ENCODE measurements at regions not wholly inside any gene's neighbourhood (a gene's known extent, or its start where the extent isn't known, plus 50 kb on each side); places are given as distances from the start of the nearest gene placed in this dataset.

DNA sequence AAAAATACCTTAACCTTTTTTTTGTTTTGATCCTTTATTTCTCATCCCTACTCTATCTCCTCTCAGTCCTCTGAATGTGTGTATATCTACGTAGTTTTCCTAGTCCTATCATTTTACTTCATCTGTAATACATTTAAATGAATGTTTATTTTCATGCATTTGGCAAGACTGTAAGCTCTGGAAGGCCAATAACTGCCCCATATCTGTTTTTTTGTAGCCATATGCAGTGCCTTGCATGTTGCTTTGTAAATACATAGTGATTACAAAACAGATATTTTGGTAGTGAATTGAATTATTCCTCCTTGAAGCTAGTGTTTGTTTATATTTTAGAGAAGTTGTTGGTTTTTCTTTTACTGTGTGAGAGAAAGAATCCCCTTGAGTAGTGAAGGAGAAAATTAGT is 450.2 kb downstream of the PCDH18 start:
- in situ Hi-C loops (cut with HindIII; ENCODE audit: low sequenced_read_pairs) = no loop called here

DNA sequence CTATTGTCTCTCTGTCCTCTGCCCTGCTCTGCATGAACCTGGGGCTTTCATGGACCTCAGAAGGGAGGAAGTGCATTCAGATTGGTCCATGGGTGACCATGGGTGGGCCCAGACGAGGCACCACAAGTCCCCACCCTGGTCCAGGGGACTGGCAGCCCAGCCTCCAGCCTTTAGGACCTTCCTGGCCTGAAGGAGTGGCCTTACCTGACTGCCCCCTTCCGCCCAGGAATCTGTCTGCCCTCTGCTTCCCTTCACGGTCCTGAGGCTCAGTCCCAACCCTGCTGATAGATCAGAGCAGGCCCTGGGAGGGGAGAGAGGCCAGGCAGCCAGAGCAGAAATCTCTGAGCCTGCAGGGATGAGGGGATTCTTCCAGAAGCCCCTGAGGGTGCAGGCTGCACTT is 455.4 kb downstream of the PCDH18 start:
- in situ Hi-C loops (cut with HindIII; ENCODE audit: low sequenced_read_pairs) = no loop called here

- in situ Hi-C loops (cut with HindIII; ENCODE audit: low sequenced_read_pairs) = no loop called here
These were observed 456.7 kb downstream of the PCDH18 start for GRCh38 chr4:137075586-137075985.

DNA sequence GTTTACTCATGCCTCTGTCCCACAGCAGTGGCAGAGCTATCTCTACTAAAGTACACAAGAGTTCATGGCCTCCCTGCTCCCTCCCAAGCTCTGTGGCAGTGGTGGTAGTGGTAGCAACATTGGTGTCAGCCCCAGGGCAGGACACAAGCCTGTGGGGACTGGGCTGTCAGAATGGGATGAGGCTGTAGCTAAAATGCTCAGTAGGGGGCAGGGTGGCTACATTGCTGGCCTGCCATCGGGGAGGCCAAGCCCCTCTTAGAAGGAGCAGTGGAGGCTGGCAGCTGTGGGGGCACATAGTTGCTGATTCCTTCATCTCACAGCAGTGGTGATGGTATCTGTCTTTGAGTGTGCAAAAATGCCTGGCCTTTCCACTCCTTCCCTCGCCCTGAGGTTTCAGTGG is 461.7 kb downstream of the PCDH18 start:
- in situ Hi-C loops (cut with HindIII; ENCODE audit: low sequenced_read_pairs) = no loop called here

- in situ Hi-C loops (cut with HindIII; ENCODE audit: low sequenced_read_pairs) = no loop called here
These were observed 462.8 kb downstream of the PCDH18 start for GRCh38 chr4:137069473-137069872.

DNA sequence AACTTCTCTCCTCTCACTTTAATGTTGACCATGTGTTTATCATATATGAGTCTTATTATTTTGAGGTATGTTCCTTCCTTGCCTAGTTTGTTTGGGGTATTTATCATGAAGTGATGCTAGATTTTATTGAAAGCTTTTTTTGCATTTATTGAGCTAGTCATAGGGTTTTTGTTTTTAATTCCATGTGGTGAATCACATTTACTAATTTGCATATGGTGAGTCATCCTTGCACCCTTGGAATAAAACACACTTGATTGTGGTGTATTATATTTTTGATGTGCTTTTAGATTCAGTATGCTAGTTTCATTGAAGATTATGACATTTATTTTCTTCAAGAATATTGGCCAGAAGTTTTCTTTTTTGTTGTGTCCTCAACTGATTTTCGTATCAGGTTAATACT is 464.6 kb downstream of the PCDH18 start:
- in situ Hi-C loops (cut with HindIII; ENCODE audit: low sequenced_read_pairs) = no loop called here

GRCh38 chr4:137065311-137065710 is 467.0 kb downstream of the PCDH18 start:
- in situ Hi-C loops (cut with HindIII; ENCODE audit: low sequenced_read_pairs) = no loop called here

GRCh38 chr4:137063961-137064360 is 468.3 kb downstream of the PCDH18 start:
- in situ Hi-C loops (cut with HindIII; ENCODE audit: low sequenced_read_pairs) = no loop called here

DNA sequence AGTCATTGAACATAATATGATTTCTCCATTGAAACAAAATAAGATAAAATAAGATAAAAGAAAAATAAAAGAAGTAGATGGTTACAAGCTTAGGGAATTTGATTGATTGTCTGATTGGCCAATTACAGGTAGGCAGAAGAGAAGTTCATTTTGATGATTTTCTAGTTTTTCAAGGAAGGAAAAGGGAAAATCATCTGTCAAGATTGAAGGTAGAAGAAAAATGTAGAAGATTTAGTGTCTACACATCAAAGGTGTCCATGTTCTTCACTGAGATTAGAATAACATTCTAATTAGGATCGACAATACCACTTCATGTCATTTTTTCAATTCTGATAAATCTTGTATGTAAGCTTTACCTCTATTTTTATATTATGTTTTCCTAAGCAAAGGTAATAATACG is 489.1 kb downstream of the PCDH18 start:
- in situ Hi-C loops (cut with HindIII; ENCODE audit: low sequenced_read_pairs) = no loop called here

GRCh38 chr4:137039370-137039769 is 492.9 kb downstream of the PCDH18 start:
- in situ Hi-C loops (cut with HindIII; ENCODE audit: low sequenced_read_pairs) = no loop called here

DNA sequence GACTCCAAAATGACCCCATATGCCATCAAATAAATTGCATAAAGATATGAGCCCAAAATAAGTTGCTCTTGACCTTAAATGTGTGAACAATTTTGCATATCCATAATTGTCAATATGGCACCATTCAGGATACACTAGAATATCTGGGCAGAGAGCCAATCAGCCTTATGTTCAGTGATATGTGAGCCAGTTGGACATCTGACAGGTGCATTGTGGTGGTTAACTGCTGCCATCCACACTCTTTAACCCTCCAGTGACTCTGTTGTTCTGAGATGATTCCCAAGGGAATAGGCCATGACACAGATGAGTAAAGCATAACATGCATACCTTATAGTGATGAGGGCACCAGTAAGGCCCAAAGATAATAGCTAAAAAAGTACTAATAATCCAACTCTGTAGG is 500.1 kb downstream of the PCDH18 start:
- in situ Hi-C loops (cut with HindIII; ENCODE audit: low sequenced_read_pairs) = no loop called here

- in situ Hi-C loops (cut with HindIII; ENCODE audit: low sequenced_read_pairs) = no loop called here
These were observed 503.3 kb downstream of the PCDH18 start for GRCh38 chr4:137029026-137029425.

DNA sequence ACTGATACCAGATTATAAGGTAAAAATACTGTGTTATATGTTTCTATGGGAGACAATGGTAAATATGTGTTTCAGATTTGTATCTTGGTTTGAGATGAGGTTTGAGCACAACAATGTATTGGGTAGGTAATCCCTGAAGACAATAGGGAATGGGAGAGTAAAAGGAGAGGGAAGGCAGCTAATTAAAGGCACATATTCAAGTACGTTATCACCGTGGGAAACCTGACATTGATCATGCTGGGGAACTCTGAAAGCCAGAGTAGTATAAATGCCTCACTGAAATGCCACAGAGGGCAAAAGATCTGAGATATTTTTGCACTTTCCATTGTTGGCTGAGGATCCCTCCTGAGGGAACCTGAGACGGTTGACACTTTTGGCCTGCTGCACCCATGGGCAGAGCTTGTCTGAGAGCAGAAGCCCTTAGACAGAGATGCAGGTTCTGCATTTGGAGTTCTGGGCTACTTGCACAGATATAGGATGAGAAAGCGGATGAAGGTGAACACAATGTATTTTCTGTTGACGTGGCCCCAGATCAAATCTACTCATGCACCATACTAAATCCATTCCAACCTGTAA is 506.7 kb downstream of the PCDH18 start:
- in situ Hi-C loops (cut with HindIII; ENCODE audit: low sequenced_read_pairs) = no loop called here

GRCh38 chr4:137015426-137016409 is 516.6 kb downstream of the PCDH18 start:
- in situ Hi-C loops (cut with HindIII; ENCODE audit: low sequenced_read_pairs) = no loop called here

DNA sequence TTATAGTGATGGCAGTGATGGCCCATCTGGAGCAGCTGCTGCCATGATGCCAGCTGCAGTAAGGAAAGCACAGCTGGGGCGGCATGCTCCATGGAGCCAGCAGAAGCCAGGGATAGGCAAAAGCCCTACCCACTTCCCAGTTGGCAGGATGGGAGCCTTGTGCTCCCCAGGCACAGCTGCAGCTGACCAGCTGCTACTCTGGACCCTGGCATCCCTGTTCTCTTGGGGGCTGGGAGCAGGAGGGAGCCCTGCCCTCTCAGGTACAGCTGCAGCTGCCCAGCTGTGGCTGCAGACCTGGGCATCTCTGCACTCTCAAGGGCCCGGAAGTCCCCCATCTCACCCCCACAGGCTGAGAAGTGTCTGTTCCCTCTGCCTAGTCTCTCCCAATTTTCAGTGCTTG is 531.9 kb downstream of the PCDH18 start:
- in situ Hi-C loops (cut with HindIII; ENCODE audit: low sequenced_read_pairs) = no loop called here

- in situ Hi-C loops (cut with HindIII; ENCODE audit: low sequenced_read_pairs) = no loop called here
These were observed 540.3 kb downstream of the PCDH18 start for GRCh38 chr4:136992032-136992431.

DNA sequence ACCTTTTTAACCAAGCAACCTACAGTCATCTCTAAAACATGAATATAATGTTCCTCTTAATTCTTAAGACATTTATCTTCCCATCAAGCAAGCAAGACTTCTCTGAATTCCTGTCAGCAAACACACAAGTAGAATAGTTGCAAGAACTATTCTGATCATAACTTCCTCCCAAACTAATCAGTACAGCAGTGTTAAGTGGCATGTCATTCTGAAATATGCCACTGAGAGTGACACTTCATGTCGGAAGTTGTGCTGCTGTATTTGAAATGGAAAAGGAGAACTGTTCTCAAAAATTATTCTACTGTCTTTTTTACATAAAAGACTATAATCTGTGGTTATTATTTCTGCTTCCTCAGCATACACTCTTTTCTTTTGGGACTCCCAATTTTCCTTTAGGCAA is 546.6 kb downstream of the PCDH18 start:
- in situ Hi-C loops (cut with HindIII; ENCODE audit: low sequenced_read_pairs) = no loop called here

DNA sequence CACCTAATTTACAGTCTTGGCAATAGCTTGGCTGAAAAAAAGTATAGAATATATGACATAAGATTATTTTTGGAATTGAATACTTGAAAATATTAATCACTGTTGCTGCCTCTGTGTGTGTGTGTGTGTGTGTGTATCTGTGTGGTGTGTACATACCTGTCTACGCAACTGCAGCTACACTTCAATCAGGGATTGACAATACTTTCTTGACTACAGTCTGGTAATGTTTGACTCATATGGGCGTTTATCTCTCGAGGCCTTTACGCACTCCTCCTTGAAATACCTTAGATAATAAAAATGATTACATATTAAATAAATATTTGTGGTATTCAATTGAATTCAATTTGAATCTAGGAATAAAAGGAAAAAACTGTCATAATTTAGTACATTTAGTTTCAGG is 565.2 kb downstream of the PCDH18 start:
- in situ Hi-C loops (cut with HindIII; ENCODE audit: low sequenced_read_pairs) = no loop called here

- in situ Hi-C loops (cut with HindIII; ENCODE audit: low sequenced_read_pairs) = no loop called here
These were observed 566.8 kb downstream of the PCDH18 start for GRCh38 chr4:136965478-136965877.

GRCh38 chr4:136962868-136963267 is 569.4 kb downstream of the PCDH18 start:
- in situ Hi-C loops (cut with HindIII; ENCODE audit: low sequenced_read_pairs) = no loop called here

DNA sequence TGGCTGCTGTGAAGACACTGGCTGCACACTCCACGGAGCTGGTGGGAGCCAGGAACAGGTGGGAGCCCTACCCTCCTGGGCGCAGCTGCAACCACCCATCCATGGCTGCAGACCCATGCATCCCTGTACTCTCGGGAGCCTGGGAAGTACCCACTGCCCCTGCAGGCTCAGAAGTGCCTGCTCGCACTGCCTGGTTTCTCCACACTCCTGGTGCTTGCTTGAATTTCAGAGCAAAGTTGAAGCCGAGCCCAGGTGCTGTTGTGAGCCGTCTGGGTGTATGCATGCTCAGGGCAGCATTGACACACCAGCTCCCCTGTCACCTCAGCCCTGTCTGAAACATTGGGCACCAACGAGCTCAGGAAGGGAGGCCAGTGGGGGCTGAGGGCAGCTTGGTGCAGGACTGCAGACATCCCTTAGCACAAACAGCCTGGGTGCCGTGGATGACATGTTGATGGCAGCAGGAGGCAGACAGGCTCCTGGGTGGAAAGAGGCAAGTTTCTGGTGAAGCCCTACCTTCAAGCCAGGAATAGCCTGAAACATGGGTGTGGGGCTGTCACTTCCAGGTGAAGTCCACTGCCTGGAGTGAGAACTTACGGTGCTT is 585.9 kb downstream of the PCDH18 start:
- in situ Hi-C loops (cut with HindIII; ENCODE audit: low sequenced_read_pairs) = no loop called here

DNA sequence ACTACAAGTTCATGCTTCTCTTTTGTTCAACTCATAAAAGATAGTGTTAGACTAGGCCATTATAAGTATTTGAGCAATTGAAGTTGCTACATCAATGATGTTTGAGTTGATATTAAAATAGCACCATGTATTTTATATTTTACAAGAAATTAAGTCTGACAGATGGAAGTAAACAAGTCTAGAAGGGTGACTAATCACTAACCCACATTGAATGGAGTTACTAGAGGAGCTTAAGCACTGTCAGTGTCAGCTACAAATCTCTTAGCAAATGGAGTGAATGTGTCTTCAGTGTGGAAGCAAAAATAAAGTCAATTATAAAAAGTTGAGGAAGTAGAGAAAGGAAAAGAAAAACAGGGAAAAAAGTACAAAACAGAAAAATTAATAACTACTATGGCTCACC is 592.5 kb downstream of the PCDH18 start:
- in situ Hi-C loops (cut with HindIII; ENCODE audit: low sequenced_read_pairs) = no loop called here
